Activated CD4-positive, alpha-beta T cell treated with anti-CD3 and anti-CD28 coated beads, Interleukin-2, amount 50 U/mL, for 24 hours (primary cell): ENCODE measurements at regions not wholly inside any gene's neighbourhood (a gene's known extent, or its start where the extent isn't known, plus 50 kb on each side); places are given as distances from the start of the nearest gene placed in this dataset.

ENCODE experiments used
- DNase-seq, 2 donors: peaks; one replicate each; pipeline ENCODE4 v3.0.0-alpha.2; 2020; ENCODE audit warnings: low read depth in 1 of 2, low spot score in 1 of 2

DNA sequence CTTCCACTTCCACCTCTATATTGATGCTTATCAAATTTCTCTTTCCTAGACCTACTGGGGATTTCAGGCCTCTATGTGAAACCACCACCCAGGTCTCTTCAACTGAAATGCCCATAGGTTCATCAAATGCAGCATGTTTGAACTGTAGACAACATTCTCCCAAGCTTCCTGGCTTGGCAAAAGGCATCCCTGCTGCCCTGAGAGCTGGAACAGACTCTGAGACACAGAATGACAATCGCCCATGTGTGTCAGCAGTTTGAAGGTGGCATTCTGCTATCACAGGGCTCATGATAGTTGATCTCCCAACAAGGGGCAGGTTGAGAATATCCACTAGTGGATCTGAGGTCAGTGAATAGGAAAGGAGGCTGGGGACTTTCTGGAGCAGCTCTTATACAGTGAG, 200.7 kb downstream of the RPLP1 start:
- DNase-seq = no peak

DNA sequence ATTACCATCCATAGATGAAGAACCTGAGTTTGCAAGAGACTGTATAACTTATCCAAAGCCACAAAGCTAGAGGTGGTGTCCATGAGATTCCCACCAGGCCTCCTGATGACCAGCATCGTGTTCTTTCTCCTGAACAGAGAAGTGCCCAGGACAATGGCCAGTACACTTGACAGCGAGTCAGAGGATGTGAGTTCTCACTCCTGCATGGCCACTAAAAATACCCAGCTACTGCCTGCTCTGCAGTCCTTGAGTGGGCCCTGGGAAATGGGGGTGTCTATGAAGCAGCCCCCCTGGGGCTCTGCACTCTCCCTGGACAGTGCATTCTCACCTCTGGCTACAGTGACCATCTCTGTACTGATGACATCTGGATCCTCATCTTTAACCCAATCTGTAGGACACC, 201.2 kb downstream of the RPLP1 start:
- no peak for DNase-seq

GRCh38 chr15:69656271-69657030, 203.8 kb downstream of the RPLP1 start:
- no peak for DNase-seq

GRCh38 chr15:69657626-69658025, 205.0 kb downstream of the RPLP1 start:
- no peak for DNase-seq

- no peak for DNase-seq
Observed at GRCh38 chr15:69658411-69658945, 205.9 kb downstream of the RPLP1 start.

GRCh38 chr15:69659454-69660050, 206.9 kb downstream of the RPLP1 start:
- no peak for DNase-seq

GRCh38 chr15:69660114-69660513, 207.5 kb downstream of the RPLP1 start:
- DNase-seq = no peak

DNA sequence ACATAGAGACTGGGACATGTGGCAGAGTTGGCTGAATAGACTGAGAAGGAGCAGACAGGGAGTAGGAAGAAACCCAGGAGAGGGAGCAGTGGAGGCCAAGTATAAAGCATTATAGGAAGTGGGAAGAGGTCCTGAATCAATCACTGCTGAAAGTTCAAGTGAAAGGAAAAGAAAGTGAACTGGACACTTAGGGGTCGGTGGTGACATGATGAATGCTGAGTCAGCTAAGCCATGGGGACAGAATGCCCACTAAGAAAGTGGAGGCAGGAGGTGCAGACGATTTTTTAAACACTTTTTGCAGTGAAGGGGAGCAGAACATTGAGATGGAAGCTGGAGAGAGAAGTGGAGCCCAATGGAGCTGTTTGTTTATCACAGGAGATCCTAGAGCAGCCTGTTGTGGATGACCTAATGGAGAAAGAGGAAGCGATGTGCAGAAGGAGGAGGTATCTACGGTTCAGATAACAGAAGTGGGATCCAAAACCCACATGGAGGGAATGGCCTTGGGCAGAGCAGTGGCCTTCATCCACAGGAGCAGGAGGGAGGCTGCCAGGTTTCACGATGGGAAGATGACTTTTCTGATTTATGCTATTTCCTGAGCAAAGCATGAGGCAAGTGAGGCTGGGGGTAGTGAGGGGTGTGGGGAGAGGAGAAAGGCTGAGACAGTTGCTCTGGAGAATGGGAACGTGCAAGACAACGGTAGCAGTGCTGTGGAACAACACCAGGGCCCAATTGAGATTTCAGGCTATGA, 208.2 kb downstream of the RPLP1 start:
- no peak for DNase-seq

- DNase-seq = no peak
Observed at GRCh38 chr15:69661446-69661845, 208.8 kb downstream of the RPLP1 start.

GRCh38 chr15:69661871-69662644, 209.4 kb downstream of the RPLP1 start:
- no peak for DNase-seq

GRCh38 chr15:69662645-69663000, 210.0 kb downstream of the RPLP1 start:
- no peak for DNase-seq

- DNase-seq = no peak
Observed at GRCh38 chr15:69663441-69663840, 210.8 kb downstream of the RPLP1 start.

DNA sequence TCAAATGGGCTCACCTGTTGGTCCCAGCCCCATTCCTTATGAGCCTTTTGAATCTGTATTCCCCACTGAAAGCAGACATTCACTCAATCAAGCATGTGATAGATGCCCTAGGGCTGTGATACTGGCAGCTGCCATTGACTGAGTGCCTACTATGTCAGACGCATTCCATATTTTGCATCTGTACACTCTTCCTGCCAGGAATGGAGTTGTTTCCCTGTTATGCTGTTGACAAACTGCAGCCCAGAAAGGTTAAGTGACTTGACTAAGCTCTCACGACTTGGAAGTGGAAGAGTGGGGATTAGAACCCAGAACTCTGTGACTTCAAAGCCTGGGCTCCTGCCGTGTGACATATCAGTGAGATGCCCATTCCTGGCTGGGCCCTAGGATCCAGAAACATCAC, 211.4 kb downstream of the RPLP1 start:
- no peak for DNase-seq

- no peak for DNase-seq
Observed at GRCh38 chr15:69664572-69665571, 212.3 kb downstream of the RPLP1 start.

- no peak for DNase-seq
Observed at GRCh38 chr15:69665641-69666111, 213.1 kb downstream of the RPLP1 start.

- DNase-seq = no peak
Observed at GRCh38 chr15:69666441-69666882, 213.8 kb downstream of the RPLP1 start.

DNA sequence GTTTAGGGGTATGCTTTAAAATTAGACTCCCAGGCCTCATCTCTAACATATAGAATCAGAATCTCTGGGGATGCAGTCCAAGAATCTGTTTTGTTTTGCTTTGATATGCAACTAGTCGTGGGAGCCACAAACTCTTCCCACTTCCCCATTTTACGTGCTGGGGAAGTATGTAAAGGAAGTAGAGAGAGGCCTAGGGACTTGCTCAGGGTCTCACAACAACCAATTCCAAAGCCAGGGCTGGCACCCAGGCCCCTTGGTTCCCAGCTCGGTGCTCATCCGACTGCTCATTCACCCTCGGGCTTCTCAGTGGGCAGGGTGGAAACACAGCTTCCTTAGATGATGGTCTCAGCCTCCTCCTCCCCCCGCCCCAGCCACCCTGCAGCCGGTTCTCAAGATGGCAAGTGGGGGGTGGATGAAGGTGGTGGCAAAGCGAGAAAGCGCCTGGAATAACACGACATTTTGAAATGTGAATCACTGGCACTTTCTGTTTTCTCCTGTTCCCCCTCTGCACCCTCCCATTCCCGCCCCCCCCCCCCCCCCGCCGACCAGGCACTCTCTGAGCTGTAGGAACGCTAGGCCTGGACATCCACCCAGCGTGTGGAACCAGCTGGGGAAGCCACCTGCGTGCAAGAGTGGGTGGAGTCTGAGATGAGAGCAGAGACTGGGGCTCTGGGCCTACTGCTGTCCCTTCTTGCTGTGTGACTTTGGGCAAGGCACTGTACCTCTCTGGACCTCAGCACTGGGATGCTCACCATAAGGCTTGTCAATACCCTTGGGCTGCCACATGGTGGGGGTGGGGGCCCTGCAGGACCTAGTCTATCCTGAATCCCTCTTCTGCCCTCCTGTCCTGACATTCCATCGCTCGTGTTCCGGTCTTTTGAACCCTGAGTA, 214.5 kb downstream of the RPLP1 start:
- no peak for DNase-seq

GRCh38 chr15:69668039-69668705, 215.6 kb downstream of the RPLP1 start:
- no peak for DNase-seq
